H1 (cell line): ENCODE measurements at regions not wholly inside any gene's neighbourhood (a gene's known extent, or its start where the extent isn't known, plus 50 kb on each side); places are given as distances from the start of the nearest gene placed in this dataset.

Experiments used
- ATF2 ChIP-seq: IDR thresholded peaks from 2 replicates; pipeline ENCODE4 v1.6.1; 2012; ENCODE audit warnings: low read length, inconsistent platforms
- BRCA1 ChIP-seq: IDR thresholded peaks from 2 replicates; pipeline ENCODE4 v1.6.1; 2012; ENCODE audit warnings: low read depth, low read length, improper control_type of control experiment
- CEBPB ChIP-seq: IDR thresholded peaks from 2 replicates; pipeline ENCODE4 v1.6.1; 2012; ENCODE audit warnings: low read depth, low read length
- EP300 ChIP-seq, 2 experiments: IDR thresholded peaks; 1 replicate in 1 of 2; 2 replicates in 1 of 2; pipeline ENCODE4 v1.6.1; 2011 to 2012; ENCODE audit warnings: low read depth in 2 of 2, low read length in 2 of 2, mild to moderate bottlenecking in 2 of 2, borderline replicate concordance in 1 of 2, inconsistent platforms in 1 of 2, moderate library complexity in 1 of 2
- GTF2F1 ChIP-seq: IDR thresholded peaks from 2 replicates; pipeline ENCODE4 v1.6.1; 2012; ENCODE audit warnings: low read depth, low read length, improper control_type of control experiment, borderline replicate concordance
- TCF12 ChIP-seq: IDR thresholded peaks from 2 replicates; pipeline ENCODE4 v1.6.1; 2011; ENCODE audit warnings: low read depth, mild to moderate bottlenecking, low read length
- USF2 ChIP-seq: IDR thresholded peaks from 2 replicates; pipeline ENCODE4 v1.6.1; 2011; ENCODE audit warnings: low read length, improper control_type of control experiment
- ZNF274 ChIP-seq: IDR thresholded peaks from 2 replicates; pipeline ENCODE4 v1.7.0; 2012; ENCODE audit warnings: low read length, borderline replicate concordance; ENCODE audit errors: extremely low read depth

DNA sequence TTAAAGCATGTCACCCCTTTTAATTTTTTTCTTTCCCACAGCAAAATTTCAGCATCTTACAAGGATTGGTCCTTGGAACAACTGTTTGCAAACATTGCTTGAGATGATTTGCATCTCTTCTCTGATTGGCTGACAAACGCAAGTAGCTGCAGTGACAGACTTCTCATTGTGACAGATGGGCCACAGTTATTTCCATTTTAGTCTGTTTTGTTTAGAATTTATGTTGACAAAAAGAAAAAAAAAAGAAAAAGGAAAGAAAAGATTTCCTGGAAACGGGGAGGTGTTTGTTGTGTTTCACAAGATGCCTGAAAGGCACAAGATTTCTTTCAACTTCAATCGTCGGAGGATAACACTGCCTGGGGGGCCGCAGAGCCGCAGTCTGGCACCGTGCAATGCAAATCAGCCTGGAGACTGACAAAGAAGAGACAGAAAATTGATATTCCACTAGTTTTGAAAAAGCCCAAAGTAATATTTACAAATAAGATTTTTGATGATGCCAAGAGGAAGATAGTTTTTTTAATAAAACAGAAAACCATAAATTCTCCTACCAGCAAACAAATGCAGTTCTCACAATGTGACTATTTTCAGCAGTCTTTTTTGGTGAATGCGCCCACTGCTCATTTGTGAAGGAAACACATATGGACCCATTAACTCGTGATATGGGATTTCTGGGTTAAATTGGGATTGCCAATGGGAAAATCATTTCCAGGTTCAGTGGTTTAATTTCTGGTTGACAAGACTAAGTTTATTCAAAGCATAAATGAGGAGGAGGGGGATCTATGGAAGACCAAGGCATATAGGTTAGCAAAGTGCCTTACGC is 296.2 kb upstream of the SMIM21 start (continued):
- TF ChIP-seq ZNF274 = no peak
- TF ChIP-seq USF2 = no peak
- TF ChIP-seq BRCA1 = no peak
- no peak for TF ChIP-seq GTF2F1
- no peak for TF ChIP-seq ATF2
- TF ChIP-seq TCF12 = no peak
- no peak for TF ChIP-seq CEBPB
- TF ChIP-seq EP300 (IDR thresholded peaks at IDR 0.05; ENCODE audit: borderline replicate concordance in 1 of 2, low read depth in 2 of 2, low read length in 2 of 2) = no peak
